ENCODE measurements at regions not wholly inside any gene's neighbourhood (a gene's known extent, or its start where the extent isn't known, plus 50 kb on each side); places are given as distances from the start of the nearest gene placed in this dataset.

DNA sequence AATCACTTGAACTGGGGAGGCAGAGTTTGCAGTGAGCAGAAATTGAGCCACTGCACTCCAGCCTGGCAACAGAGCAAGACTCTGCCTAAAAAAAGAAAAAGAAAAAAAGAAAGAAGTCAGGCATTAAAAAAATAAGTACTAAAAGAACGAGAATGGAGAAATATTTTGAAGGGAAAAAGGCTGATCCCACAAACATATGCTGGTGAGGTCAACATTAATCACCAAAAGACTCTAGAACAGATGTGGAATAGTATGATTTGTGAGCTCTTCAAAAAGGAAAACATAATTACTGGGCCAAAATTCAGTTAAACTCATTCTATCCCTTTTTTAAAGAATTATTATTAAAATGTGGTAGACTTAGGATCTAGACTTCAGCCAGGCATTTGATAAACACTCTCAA lies 61.2 kb upstream of the NRSN1 start:
- Mint-ChIP-seq H3K27me3 (peaks cover 5% of the 10 kb centered on the region), H3K9me3 (ENCODE audit: low read depth) (peaks cover 8% of the 10 kb centered on the region), H3K27ac (no peak overlapping the region), H3K4me1 (ENCODE audit: low read depth) (no peaks in the 10 kb centered on the region), H3K4me3 (ENCODE audit: low read depth) (no peak overlapping the region), H3K36me3 (ENCODE audit: insufficient read depth) (no peaks in the 10 kb centered on the region)
- no peak for DNase-seq (ENCODE audit: low spot score, unreplicated experiment)
- TF ChIP-seq, protein P1, sequence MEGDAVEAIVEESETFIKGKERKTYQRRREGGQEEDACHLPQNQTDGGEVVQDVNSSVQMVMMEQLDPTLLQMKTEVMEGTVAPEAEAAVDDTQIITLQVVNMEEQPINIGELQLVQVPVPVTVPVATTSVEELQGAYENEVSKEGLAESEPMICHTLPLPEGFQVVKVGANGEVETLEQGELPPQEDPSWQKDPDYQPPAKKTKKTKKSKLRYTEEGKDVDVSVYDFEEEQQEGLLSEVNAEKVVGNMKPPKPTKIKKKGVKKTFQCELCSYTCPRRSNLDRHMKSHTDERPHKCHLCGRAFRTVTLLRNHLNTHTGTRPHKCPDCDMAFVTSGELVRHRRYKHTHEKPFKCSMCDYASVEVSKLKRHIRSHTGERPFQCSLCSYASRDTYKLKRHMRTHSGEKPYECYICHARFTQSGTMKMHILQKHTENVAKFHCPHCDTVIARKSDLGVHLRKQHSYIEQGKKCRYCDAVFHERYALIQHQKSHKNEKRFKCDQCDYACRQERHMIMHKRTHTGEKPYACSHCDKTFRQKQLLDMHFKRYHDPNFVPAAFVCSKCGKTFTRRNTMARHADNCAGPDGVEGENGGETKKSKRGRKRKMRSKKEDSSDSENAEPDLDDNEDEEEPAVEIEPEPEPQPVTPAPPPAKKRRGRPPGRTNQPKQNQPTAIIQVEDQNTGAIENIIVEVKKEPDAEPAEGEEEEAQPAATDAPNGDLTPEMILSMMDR (IDR thresholded peaks at IDR 0.05; ENCODE audit: unreplicated experiment) = no peak

DNA sequence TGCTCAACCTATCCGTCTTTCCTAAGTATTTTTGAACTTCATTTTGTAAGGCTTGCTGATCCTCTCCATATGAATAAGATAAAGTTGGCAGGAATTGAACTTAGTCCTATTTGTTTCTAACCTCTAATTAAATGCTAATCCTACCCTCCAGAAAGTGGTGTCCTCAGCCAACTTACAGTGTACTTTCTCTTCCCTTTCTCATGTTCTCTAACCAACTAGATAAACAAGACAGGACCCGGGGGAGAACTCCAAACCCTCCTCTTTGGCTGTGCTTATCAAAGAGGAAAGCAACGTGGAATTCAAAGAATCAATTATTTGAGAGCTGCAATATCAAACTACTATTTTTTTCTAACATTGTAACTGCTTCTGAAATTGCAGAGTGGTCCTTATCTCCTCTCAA lies 56.5 kb upstream of the NRSN1 start:
- no peak overlapping the region for H3K4me3 Mint-ChIP-seq (ENCODE audit: low read depth)
- no peak for DNase-seq (ENCODE audit: low spot score, unreplicated experiment)
- peaks cover 5% of the 10 kb centered on the region for H3K27me3 Mint-ChIP-seq
- H3K36me3 Mint-ChIP-seq (ENCODE audit: insufficient read depth) = no peaks in the 10 kb centered on the region
- TF ChIP-seq, protein P1 (IDR thresholded peaks at IDR 0.05; ENCODE audit: unreplicated experiment) = no peak
- peaks cover 8% of the 10 kb centered on the region for H3K9me3 Mint-ChIP-seq (ENCODE audit: low read depth)
- no peaks in the 10 kb centered on the region for H3K4me1 Mint-ChIP-seq (ENCODE audit: low read depth)
- H3K27ac Mint-ChIP-seq = no peak overlapping the region

DNA sequence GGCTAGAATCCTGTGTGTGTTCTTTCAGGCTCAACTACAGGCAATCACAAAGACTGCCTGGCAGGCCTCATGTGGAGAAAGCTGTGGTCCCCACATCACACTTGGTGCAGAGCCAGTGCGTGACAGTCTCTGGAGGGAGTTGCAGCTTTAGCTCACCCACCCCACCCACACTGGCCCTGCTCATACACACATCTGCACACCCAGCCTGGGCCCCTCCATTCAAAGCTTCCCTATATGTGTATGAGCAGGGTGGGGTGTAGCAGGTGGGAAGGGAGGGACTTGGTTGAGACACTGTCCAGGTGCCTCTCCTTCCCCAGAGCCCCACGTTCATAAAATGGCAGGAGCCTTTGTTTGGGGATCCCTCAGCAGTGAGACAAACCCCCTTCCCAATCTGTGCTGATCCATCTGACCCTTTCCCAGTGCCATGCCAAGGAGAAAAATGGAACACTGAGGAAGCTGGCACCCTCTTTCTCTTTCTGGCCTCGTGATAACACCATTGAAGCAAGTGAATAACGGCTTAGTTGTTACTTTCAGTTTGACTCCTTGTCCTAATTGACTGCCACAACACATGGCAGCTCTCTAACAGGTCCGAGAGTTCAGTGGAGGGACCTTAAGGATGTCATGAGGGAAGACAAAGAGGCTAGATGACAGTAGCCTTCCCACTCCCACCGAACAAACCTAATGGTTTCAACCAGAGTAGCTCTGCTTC lies 53.8 kb upstream of the NRSN1 start:
- TF ChIP-seq, protein P1 (IDR thresholded peaks at IDR 0.05; ENCODE audit: unreplicated experiment) = no peak

DNA sequence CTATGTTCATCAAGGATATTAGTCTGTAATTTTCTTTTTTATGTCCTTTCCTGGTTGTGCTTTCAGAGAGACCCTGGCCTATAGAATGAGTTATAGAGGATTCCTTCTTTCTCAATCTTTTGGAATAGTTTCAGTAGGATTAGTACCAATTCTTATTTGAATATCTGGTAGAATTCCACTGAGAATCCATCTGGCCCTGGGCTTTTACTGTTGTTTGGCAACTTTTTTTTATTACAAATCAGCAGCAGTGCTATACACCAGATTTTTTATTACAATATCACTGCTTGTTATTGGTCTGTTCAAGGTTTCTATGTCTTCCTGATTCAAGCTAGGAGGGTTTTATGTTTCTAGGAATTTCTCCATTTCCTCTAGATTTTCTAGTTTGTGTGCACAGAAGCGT lies 50.0 kb upstream of the NRSN1 start:
- Mint-ChIP-seq H3K4me1 (ENCODE audit: low read depth) (peaks cover 2% of the 10 kb centered on the region), H3K27me3 (peaks cover 3% of the 10 kb centered on the region), H3K27ac (no peak overlapping the region), H3K4me3 (ENCODE audit: low read depth) (no peak overlapping the region), H3K36me3 (ENCODE audit: insufficient read depth) (no peaks in the 10 kb centered on the region), H3K9me3 (ENCODE audit: low read depth) (peaks cover 7% of the 10 kb centered on the region)
- no peak for DNase-seq (ENCODE audit: low spot score, unreplicated experiment)
- TF ChIP-seq, protein P1 (IDR thresholded peaks at IDR 0.05; ENCODE audit: unreplicated experiment) = no peak

More for the DNA sequence above, 53.8 kb upstream of the NRSN1 start:
- Mint-ChIP-seq H3K36me3 (ENCODE audit: insufficient read depth) (no peaks in the 10 kb centered on the region), H3K4me3 (ENCODE audit: low read depth) (no peak overlapping the region), H3K27ac (no peak overlapping the region), H3K4me1 (ENCODE audit: low read depth) (no peaks in the 10 kb centered on the region), H3K9me3 (ENCODE audit: low read depth) (peaks cover 7% of the 10 kb centered on the region), H3K27me3 (peaks cover 5% of the 10 kb centered on the region)
- DNase-seq (ENCODE audit: low spot score, unreplicated experiment) = no peak

Measured in progenitor cell of endocrine pancreas (in vitro differentiated cells).